Fibroblast of the aortic adventitia (primary cell): ENCODE measurements at regions not wholly inside any gene's neighbourhood (a gene's known extent, or its start where the extent isn't known, plus 50 kb on each side); places are given as distances from the start of the nearest gene placed in this dataset.

Experiments
- DNase-seq: peaks from one replicate; pipeline ENCODE4 v3.0.0-alpha.2; 2010; ENCODE audit warnings: low read depth
- H3K4me3 ChIP-seq: 2 replicates; pipeline ENCODE4 v1.5.1; 2011; ENCODE audit warnings: low read depth, mild to moderate bottlenecking, control low read depth, low read length, moderate library complexity
- TF ChIP-seq, protein P1 (sequence below): IDR thresholded peaks from 2 replicates; pipeline ENCODE4 v1.5.1; 2011; ENCODE audit warnings: mild to moderate bottlenecking, low read length, control low read depth, inconsistent platforms; ENCODE audit not compliant: insufficient read depth

DNA sequence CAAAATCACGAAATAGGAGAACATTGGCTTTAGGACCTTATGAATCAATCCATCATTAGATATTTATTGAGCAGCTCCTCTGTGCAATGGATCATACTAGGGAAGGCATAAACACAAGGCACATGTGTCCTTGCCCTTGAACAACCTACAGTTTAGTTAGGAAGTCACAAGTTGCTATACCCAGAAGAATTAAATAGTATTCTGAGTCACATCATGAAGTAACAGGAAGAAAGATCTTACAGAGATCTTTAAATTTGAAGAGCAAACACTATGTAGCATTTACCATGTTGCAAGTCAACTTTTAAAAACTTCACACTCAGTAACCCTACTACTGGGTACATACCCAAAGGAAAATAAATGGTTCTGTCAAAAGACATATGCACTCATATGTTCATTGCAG, 355.2 kb upstream of the SLC14A2 start:
- no peak for DNase-seq
- no peak overlapping the region for H3K4me3 ChIP-seq
- TF ChIP-seq, protein P1, sequence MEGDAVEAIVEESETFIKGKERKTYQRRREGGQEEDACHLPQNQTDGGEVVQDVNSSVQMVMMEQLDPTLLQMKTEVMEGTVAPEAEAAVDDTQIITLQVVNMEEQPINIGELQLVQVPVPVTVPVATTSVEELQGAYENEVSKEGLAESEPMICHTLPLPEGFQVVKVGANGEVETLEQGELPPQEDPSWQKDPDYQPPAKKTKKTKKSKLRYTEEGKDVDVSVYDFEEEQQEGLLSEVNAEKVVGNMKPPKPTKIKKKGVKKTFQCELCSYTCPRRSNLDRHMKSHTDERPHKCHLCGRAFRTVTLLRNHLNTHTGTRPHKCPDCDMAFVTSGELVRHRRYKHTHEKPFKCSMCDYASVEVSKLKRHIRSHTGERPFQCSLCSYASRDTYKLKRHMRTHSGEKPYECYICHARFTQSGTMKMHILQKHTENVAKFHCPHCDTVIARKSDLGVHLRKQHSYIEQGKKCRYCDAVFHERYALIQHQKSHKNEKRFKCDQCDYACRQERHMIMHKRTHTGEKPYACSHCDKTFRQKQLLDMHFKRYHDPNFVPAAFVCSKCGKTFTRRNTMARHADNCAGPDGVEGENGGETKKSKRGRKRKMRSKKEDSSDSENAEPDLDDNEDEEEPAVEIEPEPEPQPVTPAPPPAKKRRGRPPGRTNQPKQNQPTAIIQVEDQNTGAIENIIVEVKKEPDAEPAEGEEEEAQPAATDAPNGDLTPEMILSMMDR = no peak

DNA sequence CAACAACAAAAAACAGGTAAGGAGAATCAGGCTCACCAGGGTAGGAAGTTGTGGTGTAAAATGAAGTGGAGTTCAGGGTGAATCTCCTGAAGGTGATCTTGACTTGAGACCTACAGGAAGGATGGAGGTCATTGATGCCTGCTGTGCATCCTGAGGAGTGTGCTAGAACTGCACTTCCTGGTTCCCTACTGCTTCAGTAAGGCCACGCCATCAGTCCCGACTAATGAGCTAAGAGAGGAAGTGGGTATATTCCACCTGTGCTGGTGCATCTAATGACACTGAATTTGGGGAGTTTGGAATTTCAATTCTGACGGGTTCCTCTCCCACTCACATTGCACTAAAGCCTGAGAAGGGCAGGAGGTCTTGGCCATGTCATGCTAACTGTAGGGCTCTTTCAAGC, 349.3 kb upstream of the SLC14A2 start:
- DNase-seq = no peak
- TF ChIP-seq, protein P1 = no peak
- H3K4me3 ChIP-seq = no peak overlapping the region

DNA sequence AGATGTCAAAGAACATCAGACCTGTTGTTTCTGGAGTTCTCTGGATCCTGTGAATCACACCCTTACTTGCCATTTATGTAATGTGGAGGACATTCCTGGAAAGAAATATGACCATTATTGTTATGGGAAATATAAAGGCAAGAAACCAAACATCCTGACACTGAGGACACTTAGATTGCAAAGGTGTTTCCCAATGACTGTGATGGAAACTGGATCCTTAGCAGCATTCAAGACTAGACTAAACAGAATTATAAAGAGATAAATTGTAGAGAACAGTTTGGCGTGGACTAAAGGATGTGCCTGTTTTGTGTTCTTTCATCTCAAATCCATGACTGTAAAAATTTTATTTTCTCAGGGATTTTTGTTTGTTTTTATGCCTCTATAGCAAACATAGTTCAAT, 347.7 kb upstream of the SLC14A2 start:
- no peak for DNase-seq
- TF ChIP-seq, protein P1 = no peak
- no peak overlapping the region for H3K4me3 ChIP-seq

DNA sequence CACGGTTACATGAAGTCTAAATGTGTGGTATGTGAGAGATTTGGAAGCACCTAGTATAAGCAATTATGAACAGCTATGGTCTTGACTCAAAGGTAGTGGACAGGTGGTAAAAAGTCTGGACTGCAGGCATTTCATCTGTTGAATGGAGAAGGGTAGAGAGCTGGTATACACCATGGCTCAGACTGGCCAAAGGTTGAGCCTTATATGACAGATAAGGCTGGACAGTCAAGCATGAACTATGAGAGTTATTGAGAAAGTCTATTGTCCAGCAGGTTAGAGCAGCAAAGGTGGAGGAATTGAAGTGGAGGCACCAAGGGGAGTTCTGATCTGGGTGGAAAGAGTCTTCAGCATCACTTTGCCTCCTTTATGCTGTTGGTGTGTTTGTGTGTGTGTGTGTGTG, 346.7 kb upstream of the SLC14A2 start:
- H3K4me3 ChIP-seq = no peak overlapping the region
- TF ChIP-seq, protein P1 = no peak
- DNase-seq = no peak

DNA sequence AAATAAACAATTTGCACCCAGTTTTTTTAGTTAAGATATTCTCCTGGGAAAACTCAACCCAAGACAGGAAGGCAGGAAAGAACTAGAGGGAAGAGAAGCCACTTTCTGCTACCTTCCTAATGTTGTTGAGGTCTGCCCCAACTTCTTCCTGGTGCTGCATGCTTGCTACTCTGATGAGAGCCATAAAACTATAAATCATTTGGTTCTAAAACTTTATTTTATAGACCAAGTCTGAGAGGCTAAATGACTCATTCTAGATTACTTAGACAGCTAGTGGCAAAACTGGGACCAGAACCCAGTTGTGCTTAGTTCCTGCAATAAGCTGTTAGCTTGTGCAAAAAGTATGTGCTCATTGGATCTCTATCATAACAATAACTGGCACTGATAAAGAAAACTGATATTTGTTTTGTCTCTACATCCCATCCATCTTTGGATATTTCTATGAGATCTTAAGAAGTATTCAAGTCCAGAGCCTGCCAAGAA, 344.9 kb upstream of the SLC14A2 start:
- peak; percentile 48 for DNase-seq
- TF ChIP-seq, protein P1 = no peak
- H3K4me3 ChIP-seq = no peak overlapping the region

DNA sequence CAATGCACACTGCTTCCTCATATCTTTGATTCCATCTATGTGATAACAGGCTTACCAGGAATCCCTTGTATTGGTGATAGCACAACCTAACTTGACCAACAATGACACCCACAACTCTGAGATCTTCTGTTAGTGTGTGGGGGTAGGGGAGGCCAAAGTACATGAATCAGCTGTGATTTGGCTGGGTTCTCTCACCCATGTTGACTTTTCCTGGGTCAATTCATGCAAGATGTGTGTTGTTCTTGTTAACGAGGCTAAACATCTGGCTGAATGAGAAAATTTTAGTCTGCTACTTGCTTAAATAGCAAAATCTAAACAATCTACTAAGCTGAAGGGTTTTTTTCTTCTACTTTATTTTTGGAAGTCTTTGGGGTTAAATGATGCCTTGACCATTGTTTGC, 341.2 kb upstream of the SLC14A2 start:
- no peak overlapping the region for H3K4me3 ChIP-seq
- TF ChIP-seq, protein P1 = no peak
- DNase-seq = no peak
